GM18511 (cell line): ENCODE measurements at regions not wholly inside any gene's neighbourhood (a gene's known extent, or its start where the extent isn't known, plus 50 kb on each side); places are given as distances from the start of the nearest gene placed in this dataset.

Experiments
- ATAC-seq: cut with Tn5 transposase; IDR thresholded peaks from one replicate; pipeline ENCODE4 v1.9.1; 2021; ENCODE audit warnings: mild to moderate bottlenecking, moderate library complexity; ENCODE audit not compliant: unreplicated experiment

- no peak for ATAC-seq
Measured at GRCh38 chr3:74510261-74510818, 104.1 kb downstream of the CNTN3 start.

GRCh38 chr3:74507691-74508090, 106.8 kb downstream of the CNTN3 start:
- ATAC-seq = no peak

- no peak for ATAC-seq
Measured at GRCh38 chr3:74506246-74506645, 108.2 kb downstream of the CNTN3 start.

GRCh38 chr3:74501007-74501406, 113.5 kb downstream of the CNTN3 start:
- no peak for ATAC-seq

GRCh38 chr3:74500257-74500656, 114.2 kb downstream of the CNTN3 start:
- no peak for ATAC-seq

GRCh38 chr3:74491874-74492273, 122.6 kb downstream of the CNTN3 start:
- no peak for ATAC-seq

- no peak for ATAC-seq
Measured at GRCh38 chr3:74489050-74489792, 125.2 kb downstream of the CNTN3 start.

GRCh38 chr3:74479915-74480314, 134.5 kb downstream of the CNTN3 start:
- ATAC-seq = no peak

GRCh38 chr3:74470313-74470712, 144.1 kb downstream of the CNTN3 start:
- ATAC-seq = no peak

- no peak for ATAC-seq
Measured at GRCh38 chr3:74469713-74470112, 144.7 kb downstream of the CNTN3 start.

GRCh38 chr3:74469151-74469550, 145.3 kb downstream of the CNTN3 start:
- ATAC-seq = no peak

GRCh38 chr3:74465715-74466410, 148.6 kb downstream of the CNTN3 start:
- no peak for ATAC-seq

GRCh38 chr3:74463515-74463914, 150.9 kb downstream of the CNTN3 start:
- ATAC-seq = no peak

- ATAC-seq = no peak
Measured at GRCh38 chr3:74456166-74456565, 158.3 kb downstream of the CNTN3 start.

- no peak for ATAC-seq
Measured at GRCh38 chr3:74447221-74447620, 167.2 kb downstream of the CNTN3 start.

GRCh38 chr3:74445541-74445940, 168.9 kb downstream of the CNTN3 start:
- ATAC-seq = no peak

- no peak for ATAC-seq
Measured at GRCh38 chr3:74443102-74443501, 171.4 kb downstream of the CNTN3 start.

GRCh38 chr3:74442683-74443082, 171.8 kb downstream of the CNTN3 start:
- no peak for ATAC-seq

GRCh38 chr3:74442068-74442467, 172.4 kb downstream of the CNTN3 start:
- no peak for ATAC-seq

GRCh38 chr3:74436184-74436583, 178.3 kb downstream of the CNTN3 start:
- no peak for ATAC-seq

GRCh38 chr3:74435631-74436030, 178.8 kb downstream of the CNTN3 start:
- no peak for ATAC-seq

GRCh38 chr3:74434406-74434805, 180.1 kb downstream of the CNTN3 start:
- ATAC-seq = no peak
